NCI-H524 treated with DMSO at 0.1 percent for 48 hours (cell line): ENCODE measurements at regions not wholly inside any gene's neighbourhood (a gene's known extent, or its start where the extent isn't known, plus 50 kb on each side); places are given as distances from the start of the nearest gene placed in this dataset.

Source experiments
- DNase-seq: peaks from one replicate; lab custom pipeline; 2025; lab: John Stamatoyannopoulos, UW

DNA sequence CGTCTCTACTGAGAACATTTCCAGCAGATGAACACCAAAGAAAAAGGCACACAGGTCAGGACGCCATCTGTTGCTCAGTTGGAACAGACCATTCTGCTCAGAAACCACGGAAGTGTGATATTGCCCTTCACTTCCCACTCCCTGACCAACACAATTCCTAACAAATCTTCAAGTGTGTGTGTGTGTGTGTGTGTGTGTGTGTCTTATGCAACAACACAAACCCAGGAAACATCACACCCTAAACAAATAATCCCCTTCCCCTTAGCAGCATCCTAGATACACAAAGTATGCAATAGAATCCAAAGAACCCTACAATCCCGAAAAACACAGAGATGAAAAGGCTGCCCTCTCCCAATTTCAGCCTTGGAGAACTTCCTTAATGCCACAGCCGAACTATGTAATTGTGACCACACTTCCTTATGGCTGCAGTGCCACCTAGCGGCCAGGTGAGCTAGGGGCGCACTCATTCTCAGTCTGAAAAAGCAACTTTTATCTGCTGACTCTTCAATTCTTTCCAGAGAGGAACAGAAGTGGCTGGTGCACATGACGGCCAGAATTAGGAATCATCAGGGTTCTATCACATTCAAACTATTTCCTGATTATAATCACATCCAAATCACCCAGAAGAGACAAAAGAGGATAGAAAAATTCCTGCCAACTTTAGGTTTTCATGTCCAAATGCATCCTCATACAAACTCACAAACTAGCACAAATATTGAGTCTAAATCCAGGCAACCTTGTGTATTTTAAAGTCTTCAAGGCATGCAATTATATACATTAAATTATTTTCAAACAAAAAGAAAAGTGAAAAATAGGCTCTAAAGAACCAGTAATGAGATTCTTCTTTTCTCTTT, 164.9 kb downstream of the DHX15 start:
- peak; percentile 35 for DNase-seq

GRCh38 chr4:24417206-24417605, 167.1 kb downstream of the DHX15 start:
- no peak for DNase-seq

- DNase-seq: no peak
Measured at GRCh38 chr4:24416293-24416692, 168.1 kb downstream of the DHX15 start.

GRCh38 chr4:24413311-24413784, 171.0 kb downstream of the DHX15 start:
- DNase-seq: no peak

DNA sequence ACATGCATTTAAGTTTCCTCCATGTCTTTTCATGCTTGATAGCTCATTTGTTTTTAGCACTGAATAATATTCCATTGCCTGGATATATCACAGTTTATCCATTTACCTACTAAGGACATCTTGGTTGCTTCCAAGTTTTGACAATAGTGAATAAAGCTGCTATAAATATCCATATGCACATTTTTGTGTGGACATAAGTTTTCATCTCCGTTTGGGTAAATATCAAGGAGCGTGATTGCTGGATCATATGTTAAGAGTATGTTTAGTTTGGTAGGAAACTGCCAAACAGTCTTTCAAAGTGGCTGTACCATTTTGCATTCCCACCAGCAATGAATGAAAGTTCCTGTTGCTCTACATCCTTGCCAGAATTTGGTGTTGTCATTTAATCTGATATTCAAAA, 172.5 kb downstream of the DHX15 start:
- DNase-seq: no peak

GRCh38 chr4:24411299-24411698, 173.1 kb downstream of the DHX15 start:
- no peak for DNase-seq

DNA sequence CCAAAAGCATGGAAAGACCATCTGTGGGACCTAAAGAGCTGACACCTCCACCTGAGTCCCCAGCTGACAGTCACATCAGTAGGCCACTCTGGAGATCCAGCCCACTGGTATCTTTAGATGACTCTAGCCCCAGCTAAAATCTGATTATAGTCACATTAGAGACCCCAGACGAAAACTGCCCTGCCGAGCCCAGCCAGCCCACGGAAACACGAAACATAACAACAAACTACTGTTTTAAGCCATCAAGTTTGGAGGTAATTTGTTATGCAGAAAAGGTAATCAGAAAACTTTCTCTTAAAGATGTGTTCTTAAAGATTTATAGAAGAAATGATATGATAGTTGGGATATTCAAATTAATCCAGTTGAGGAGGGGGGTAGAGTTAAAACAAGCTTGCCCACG, 175.7 kb downstream of the DHX15 start:
- no peak for DNase-seq

GRCh38 chr4:24405926-24406325, 178.4 kb downstream of the DHX15 start:
- DNase-seq: no peak

DNA sequence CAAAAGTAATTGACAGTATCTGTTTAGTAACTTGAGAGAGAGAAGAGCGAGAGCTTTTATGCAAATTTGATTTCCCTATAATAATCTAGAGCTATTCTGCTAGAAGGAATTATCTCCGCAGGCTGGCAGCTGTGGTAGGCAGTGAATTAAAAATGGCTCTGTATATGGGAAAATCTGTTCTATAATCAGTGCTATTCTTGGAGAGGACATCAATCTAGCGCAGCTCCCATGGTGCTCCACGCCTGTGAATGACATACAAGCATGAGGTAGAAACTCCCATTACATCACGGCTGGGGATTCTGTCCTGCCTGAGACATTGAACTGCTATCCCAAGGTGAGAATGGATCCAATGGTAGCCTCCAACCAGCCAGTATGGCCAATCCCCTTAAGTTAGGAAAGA, 179.0 kb downstream of the DHX15 start:
- DNase-seq: no peak

GRCh38 chr4:24404281-24404680, 180.1 kb downstream of the DHX15 start:
- no peak for DNase-seq

- no peak for DNase-seq
Measured at GRCh38 chr4:24403265-24403664, 181.1 kb downstream of the DHX15 start.

DNA sequence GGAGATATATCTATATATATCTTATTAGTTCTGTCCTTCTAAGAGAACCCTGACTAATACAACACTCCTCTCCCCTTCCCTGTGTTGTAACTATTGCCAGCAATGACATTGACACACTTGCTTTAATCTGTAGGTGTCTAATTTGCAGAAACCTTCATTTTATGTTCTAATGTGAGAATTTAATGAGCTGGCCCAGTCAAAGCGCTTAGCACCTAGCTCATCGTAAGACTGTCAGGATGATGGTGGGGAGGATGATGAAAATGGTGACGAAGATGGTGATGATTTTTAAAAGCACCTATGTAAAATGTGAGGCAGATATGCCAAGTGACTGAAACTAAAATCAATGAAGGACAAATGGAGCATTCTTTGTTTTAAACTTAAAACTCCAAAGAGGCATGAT, 183.8 kb downstream of the DHX15 start:
- no peak for DNase-seq

GRCh38 chr4:24396988-24397387, 187.4 kb downstream of the DHX15 start:
- DNase-seq: no peak

DNA sequence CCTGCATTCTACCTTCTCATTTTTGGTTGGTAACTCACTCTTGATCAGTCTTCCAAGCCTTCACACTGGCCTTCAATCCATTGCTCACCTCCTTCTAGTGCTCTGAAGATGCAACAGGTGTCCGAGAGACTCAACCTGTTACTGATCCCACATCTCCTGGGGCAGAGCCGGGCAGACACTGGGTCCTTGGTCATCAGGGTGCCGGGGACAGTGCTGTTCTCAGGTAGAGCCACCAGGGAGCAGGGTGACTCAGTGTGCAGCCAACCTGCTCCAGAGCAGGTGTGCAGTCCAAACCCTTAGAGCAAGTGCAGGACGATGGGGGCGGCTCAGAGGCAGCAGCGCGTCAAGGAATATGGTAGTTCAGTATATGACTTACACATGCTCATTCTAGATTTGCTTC, 188.4 kb downstream of the DHX15 start:
- DNase-seq: no peak

DNA sequence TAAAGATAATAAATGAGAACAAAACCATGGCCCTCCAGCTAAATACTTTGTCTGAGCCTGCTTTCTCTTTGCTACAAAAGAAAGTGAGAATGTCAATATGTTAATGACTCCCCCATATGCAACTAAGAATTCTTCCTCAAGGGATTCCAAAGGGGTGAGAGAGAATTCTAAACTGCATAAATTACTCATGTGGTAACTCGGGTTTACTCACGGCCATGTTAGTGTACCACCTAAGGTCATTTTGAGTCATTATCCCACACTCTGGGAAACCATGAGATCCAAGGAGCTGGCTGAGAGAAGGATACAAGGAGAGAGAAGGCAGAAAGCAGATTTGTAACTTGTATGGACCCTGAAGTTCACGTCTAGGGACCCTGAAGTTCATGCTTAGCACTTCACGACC, 190.3 kb downstream of the DHX15 start:
- no peak for DNase-seq

DNA sequence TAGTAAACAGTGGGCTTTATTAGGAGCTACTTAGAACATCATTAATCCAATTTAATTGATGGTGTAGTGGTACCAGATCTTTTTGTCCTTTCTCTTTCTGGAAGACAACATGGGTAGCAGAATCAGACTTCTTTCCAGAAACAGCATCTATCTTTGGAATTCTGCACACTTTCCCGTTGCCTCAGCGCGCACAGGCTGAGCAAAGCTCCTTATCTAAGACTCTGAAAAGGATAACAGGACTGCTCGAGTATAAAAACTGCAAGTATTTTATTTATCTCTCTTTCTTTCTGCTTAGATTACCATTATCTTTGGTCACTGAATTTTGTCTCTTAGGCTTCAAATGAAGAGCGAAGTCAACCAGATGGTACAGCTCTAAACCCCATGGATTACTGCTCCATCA, 191.7 kb downstream of the DHX15 start:
- peak; percentile 15 for DNase-seq

DNA sequence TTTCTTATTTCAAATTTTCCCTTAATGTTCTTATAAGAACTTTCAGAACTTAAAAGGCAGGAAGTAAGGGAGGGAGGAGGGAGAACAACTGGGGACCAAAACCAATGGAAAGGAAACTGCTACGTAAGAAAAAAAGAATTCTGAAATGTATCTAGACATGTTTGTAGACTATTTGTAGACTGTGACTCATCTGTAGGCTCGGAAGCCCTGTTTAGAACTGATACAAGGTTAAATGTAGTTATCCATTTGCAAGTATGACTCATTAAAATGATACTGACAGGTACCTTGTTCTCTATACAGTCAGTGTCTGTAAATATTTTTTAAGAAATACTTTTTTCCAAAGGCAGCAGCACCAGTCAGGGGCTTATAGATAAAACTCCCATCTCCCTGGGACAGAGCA, 202.0 kb downstream of the DHX15 start:
- DNase-seq: no peak

DNA sequence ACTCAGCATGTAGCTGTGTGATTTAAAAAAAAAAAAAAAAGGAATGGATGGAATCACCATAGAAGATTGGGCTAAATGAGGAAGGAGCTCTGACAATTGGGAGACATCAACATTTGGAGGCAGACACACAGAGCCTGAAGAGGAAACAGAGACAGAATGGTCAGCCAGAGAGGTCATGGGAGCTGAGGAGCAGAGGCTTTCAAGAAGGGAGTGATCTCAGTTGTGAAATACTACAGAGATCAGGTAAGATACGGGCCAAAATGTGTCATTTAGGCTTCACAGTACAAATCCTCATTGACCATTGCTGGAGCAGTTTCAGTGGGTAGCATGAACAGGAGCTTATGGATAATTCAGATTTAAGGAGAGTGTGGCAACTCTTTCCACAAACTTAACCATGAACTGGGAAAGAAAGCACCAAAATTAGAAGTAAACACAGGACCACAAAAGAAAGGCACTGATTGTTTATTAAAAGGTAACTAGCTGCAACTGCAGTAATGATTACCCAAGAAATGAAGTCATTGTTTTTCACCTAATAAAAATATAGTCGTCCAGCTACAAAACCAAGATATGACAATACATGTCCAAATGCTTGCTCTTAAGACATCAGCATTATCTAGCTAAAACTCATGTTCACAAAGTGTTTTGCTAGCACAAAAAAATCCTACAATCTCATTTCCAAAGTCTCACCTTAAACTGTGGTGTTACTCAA, 203.2 kb downstream of the DHX15 start:
- DNase-seq: no peak

- no peak for DNase-seq
Measured at GRCh38 chr4:24373704-24374103, 210.7 kb downstream of the DHX15 start.

- no peak for DNase-seq
Measured at GRCh38 chr4:24372881-24373280, 211.5 kb downstream of the DHX15 start.

DNA sequence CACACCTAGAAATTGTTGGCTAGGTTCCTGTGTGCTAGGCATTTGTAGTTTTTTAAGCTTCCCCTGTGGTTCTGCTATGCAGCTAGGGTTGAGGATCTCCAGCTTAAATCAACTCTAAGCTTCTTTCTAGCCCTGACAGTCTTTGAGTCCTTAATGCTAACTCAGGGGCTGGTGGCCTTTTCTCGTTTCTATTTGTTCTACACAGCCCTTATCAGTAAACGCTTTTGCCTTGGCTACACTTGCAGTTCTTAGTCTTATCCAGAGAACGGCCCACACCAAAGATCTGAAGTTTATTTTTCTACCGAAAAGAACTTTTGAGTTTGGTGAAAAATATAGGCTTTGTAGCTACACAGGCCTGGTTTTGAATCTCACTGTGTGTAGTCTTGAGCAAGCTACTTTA, 212.0 kb downstream of the DHX15 start:
- DNase-seq: no peak

DNA sequence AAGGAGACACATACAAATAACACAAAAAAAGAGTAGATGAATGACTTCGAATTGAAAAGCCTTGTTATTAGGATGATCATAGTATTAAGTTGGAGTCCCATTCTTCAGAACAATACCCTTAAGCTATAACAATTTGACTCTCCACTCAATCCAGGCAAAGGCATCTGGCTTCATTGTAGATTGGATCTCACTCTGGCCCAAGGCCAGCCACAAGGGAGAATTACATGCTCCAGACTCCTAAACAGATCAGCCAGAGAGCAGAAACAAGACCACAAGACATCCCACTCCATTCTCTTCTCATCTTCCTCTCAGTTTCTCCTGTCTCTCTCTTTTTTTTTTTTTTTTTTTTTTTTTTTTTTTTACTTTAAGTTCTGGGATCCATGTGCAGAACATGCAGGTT, 213.9 kb downstream of the DHX15 start:
- DNase-seq: no peak

GRCh38 chr4:24369507-24370029, 214.8 kb downstream of the DHX15 start:
- no peak for DNase-seq
